DND-41 (cell line): ENCODE measurements at regions not wholly inside any gene's neighbourhood (a gene's known extent, or its start where the extent isn't known, plus 50 kb on each side); places are given as distances from the start of the nearest gene placed in this dataset.

Experiments
- CTCF ChIP-seq: IDR thresholded peaks from 2 replicates; pipeline ENCODE4 v1.5.1; 2012; ENCODE audit warnings: borderline replicate concordance, low read length, moderate library complexity, mild to moderate bottlenecking; ENCODE audit not compliant: poor library complexity, severe bottlenecking; ENCODE audit errors: extremely low read depth
- EZH2 ChIP-seq: IDR thresholded peaks from 3 replicates; pipeline ENCODE4 v1.6.1; 2012; ENCODE audit warnings: borderline replicate concordance, low read depth, mild to moderate bottlenecking, moderate library complexity, low read length, inconsistent platforms; ENCODE audit not compliant: severe bottlenecking

DNA sequence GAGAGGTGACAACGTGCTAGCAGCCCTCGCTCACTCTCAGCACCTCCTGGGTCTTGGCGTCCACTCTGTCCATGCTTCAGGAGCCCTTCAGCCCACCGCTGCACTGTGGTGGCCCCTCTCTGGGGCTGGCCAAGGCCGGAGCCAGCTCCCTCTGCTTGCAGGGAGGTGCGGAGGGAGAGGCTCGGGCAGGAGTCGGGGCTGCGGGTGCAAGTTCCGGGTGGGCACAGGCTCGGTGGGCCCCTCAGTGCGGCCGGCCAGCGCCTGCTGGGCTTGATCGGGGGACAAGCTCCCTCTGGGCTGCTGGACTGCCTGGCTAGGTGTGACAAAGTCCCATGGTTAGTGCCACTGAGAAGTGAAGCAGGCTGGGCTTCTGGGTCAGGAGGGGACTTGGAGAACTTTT, 245.8 kb downstream of the JRKL start:
- TF ChIP-seq EZH2 (no peak), CTCF (no peak)
